Thyroid gland (tissue), 4 donors: ENCODE measurements at regions not wholly inside any gene's neighbourhood (a gene's known extent, or its start where the extent isn't known, plus 50 kb on each side); places are given as distances from the start of the nearest gene placed in this dataset.

Source experiments
- POLR2A ChIP-seq, 2 donors: fragments of 450-650 bp; IDR thresholded peaks; one replicate each; pipeline ENCODE4 v1.6.1; 2017; ENCODE audit warnings: antibody characterized with exemption in 2 of 2, mild to moderate bottlenecking in 2 of 2, moderate library complexity in 1 of 2
- TF ChIP-seq, protein P1 (sequence below), 6 experiments: fragments of 200-600 bp in 3 of 6; fragments of 450-650 bp in 3 of 6; sonication (generic) in 3 of 6; IDR thresholded peaks; one replicate each; pipeline ENCODE4 v1.5.1; 2016 to 2019; ENCODE audit warnings: antibody characterized with exemption in 6 of 6, mild to moderate bottlenecking in 2 of 6, inconsistent platforms in 1 of 6, moderate library complexity in 1 of 6

DNA sequence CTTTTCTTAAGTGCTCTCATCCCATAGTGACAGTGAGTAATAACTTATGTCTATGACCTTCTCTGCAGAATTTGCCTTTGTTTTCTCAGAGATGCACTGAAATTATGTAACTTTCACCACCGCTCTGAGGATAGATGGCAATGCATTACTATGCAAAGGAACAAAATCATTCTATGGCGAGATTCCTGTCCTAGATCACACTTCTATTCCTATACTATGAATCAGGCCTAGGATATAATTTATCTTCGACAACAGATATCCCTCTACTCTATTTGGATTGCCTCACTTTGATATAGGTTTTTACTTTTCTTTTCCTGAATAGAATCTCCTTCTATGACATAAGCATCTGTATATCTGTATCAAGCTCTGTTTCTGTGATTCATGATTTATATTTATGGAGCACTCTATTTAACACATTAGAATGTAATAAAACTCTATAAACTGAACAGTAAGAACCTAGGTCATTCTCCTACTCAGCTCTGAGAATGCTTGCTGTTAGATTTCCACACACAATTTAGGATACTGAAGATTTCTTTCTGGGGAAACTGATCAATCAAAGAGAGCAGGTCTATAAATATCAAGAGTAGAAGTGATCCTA is 1082.3 kb upstream of the ADGRL3 start:
- TF ChIP-seq, protein P1, sequence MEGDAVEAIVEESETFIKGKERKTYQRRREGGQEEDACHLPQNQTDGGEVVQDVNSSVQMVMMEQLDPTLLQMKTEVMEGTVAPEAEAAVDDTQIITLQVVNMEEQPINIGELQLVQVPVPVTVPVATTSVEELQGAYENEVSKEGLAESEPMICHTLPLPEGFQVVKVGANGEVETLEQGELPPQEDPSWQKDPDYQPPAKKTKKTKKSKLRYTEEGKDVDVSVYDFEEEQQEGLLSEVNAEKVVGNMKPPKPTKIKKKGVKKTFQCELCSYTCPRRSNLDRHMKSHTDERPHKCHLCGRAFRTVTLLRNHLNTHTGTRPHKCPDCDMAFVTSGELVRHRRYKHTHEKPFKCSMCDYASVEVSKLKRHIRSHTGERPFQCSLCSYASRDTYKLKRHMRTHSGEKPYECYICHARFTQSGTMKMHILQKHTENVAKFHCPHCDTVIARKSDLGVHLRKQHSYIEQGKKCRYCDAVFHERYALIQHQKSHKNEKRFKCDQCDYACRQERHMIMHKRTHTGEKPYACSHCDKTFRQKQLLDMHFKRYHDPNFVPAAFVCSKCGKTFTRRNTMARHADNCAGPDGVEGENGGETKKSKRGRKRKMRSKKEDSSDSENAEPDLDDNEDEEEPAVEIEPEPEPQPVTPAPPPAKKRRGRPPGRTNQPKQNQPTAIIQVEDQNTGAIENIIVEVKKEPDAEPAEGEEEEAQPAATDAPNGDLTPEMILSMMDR (IDR thresholded peaks at IDR 0.05) = no peak
- no peak for TF ChIP-seq POLR2A (IDR thresholded peaks at IDR 0.05)
